GM03348 (cell line): ENCODE measurements at regions not wholly inside any gene's neighbourhood (a gene's known extent, or its start where the extent isn't known, plus 50 kb on each side); places are given as distances from the start of the nearest gene placed in this dataset.
"Not testable (repeated sequence)": the region's sequence is repeated elsewhere in the genome, so short reads cannot be mapped to it uniquely, and the experiment has no call there.

Experiments
- DNase-seq: peaks from one replicate; pipeline ENCODE4 v3.0.0; 2012; ENCODE audit warnings: low spot score

- DNase-seq: no peak
Measured at GRCh38 chr12:24507827-24508226, 441.1 kb downstream of the BCAT1 start.

GRCh38 chr12:24505366-24506015 lies 443.4 kb downstream of the BCAT1 start:
- no peak for DNase-seq

GRCh38 chr12:24503477-24503876 lies 445.4 kb downstream of the BCAT1 start:
- DNase-seq: not testable (repeated sequence)

DNA sequence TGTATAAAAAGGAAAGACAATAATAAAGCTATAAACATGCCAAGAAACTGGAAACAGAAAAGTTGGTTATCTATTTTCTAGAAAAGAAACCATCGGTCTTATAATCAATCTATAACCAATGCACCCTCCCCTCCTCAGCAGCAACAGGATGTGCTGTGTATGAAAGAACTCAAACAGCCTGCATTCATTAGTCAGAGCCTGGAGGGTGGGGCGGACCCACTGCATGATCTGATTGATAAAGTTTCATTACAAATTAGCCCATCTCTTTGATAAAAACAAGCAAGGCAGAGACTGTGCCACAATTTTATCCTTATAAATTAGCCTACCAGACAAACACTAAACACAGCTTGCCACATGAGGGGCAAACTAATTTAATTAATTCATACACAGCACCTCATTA lies 448.1 kb downstream of the BCAT1 start:
- DNase-seq: no peak

- no peak for DNase-seq
Measured at GRCh38 chr12:24500421-24500820, 448.5 kb downstream of the BCAT1 start.

DNA sequence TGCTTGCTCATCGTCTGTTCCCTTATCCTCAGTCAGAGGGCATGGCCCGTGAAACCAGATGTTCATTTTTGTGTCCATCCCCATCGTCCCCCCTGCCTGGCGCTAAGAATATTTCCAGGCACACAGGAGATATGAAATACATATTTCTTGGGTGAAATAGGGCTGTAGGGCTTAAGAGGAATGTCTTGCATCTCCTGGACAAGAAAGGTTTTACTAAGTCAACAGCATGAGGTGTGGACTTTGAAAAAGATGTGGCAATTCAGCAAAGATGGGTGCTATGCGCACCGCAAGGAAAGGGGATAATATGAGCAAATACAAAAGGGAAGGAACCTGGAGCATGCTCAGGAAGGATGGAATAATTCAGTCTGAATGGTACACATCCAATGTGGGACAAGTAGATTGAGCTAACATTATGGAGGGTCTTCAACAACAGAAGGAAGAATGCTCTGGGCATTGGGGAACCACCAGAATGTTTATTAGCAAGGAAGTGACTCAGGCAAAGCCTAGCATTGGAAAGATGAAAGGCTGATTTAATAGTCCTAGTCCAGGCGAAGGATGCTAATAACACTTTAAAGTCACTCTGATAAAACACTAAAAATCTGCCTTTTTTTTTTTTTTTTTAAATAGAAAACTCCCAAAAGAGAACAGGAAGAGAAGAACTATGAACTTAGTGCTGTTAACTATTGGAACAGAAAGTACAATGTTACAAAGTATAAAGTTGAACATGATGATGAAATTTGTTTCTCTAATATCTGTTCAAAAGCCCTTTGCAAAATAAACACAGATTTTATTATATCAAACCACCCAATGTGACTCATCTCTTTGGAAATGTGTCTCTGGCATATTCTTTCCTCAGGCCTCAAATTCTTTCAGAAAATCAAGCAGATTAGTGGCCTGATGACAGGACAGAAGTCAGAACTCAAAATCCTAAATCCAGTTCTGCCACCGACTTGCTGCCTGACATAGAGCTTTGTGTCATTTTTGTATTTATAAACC lies 449.5 kb downstream of the BCAT1 start:
- DNase-seq: no peak

DNA sequence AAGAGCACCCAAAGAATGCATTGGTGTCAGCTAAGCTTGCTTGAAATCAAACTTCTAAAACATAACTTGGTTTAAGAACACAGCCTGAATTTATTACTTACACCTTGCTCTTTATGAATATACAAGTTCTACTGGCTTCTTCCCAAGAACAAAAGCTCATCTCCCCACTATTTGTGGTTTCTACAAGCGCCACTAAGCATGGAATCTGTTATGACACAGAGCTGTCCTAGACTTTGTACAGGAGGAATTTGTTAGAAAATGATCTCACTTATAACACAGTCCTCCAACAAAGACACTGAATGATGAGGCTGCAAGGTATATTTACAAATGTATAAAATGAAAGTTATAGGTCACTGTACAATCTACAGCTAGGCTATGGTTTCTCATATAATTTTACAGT lies 452.1 kb downstream of the BCAT1 start:
- DNase-seq: no peak

- no peak for DNase-seq
Measured at GRCh38 chr12:24494401-24494800, 454.5 kb downstream of the BCAT1 start.

DNA sequence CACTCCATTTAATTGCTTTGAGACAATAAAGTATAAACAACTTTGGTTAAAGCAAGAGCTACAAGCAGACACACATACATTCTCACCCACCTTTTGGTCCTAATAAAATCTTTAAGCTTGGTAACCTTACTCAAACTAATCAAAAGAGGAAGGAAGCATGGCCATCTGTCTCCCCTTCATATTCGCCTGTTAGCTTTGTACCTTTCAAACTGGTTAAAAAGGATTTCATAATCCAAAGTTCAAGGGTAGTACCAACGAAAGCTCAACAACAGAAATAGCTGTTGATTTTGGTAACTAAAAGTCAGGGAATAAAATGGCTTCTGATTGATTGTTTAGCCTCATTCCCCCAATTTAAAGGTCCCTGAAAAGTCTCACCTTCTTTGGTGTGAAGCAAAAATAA lies 456.9 kb downstream of the BCAT1 start:
- no peak for DNase-seq

GRCh38 chr12:24489939-24490338 lies 459.0 kb downstream of the BCAT1 start:
- no peak for DNase-seq

DNA sequence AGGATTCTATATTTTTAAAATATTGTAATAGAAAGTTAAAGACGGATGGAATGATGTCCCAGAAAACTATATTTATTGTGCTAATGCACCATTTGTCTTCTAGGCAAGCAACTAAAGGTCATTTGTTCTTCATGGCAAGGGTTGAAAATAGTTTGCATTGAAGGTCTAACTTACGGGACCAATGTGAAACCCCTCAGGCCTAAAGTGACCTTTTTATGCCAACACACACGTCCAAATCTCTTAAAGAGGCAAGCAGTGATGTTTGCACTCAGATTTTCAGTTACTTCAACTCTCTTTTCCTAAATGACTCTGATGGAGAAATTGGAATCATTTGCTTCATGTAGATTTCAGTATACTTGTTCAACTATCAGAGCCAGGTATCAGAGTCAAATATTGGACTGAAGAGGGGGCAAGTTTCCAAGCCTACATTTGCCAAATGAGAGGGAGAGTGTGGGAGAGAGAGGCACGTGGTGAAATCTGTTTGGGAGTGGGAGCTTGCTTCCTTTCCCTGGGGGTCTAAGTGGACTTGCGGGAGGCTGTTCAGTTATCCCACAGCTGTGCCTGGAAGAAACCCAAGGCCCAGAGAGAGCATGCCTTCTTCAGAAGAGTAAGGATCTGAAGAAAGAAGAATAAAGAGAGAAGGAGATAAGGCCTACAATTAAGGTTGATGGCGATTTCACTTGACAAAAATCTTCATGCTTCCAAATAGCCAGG lies 459.8 kb downstream of the BCAT1 start:
- no peak for DNase-seq

- DNase-seq: no peak
Measured at GRCh38 chr12:24488091-24488596, 460.8 kb downstream of the BCAT1 start.

- no peak for DNase-seq
Measured at GRCh38 chr12:24487606-24488005, 461.3 kb downstream of the BCAT1 start.

DNA sequence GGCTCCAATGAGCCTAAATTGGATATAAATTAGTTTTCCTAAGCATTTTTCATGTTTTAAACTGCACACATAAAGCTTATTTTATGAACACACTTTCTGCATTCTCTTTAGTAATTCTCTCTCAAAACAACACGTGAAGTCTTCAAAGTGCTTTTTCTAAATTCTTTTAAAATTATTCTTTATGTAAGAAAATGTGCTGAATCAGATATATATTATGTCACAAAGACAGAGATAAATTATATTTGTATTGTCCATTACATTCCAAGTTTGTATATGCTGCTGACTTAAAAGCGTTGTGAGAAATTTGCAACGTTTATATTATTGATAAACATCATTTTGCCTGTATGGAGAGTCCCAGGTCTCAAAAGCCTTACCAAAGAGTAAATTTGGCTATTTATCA lies 465.2 kb downstream of the BCAT1 start:
- no peak for DNase-seq

GRCh38 chr12:24482882-24483604 lies 465.9 kb downstream of the BCAT1 start:
- no peak for DNase-seq

DNA sequence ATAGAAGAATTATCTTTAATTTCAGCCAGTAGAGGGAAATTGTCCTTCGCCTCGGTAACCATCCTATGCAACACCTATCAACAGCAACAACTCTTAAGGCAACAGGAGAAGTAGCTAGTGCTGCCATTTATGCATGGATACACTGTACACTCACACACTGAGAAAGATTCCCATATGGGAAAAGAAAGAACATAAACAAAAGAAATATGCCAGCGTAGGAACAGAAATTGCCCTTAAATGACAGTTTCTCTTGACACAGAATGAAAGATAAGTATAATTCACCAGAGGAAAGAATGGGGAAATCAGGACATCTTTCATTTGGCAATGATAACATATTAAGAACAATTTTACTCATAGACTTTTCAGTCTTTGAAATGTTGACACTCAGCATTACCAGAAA lies 466.9 kb downstream of the BCAT1 start:
- DNase-seq: no peak

DNA sequence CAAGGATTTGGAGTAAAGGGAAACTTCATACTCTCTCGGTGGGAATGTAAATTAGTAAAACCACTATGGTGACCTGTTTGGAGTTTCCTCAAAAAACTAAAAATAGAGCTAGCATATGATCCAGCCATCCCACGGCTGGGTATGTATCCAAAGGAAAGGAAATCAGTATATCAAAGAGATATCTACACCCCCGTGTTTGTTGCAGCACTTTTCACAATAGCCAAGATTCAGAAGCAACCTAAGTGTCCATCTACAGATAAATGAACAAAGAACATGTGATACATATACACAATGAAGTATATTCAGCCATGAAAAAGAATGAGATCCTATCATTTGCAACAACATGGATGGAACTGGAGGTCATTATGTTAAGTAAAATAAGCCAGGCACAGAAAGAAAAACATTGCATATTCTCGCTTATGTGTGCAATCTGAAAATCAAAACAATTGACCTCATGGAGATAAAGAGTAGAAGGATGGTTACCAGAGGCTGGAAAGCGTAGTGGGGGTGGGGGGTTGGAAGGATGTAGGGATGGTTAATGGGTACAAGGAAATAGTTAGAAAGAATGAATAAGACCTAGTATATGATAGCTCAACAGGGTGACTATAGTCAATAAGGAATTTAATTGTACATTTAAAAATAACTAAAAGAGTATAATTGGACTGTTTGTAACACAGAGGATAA lies 468.0 kb downstream of the BCAT1 start:
- DNase-seq: no peak

- DNase-seq: no peak
Measured at GRCh38 chr12:24479131-24479530, 469.8 kb downstream of the BCAT1 start.

DNA sequence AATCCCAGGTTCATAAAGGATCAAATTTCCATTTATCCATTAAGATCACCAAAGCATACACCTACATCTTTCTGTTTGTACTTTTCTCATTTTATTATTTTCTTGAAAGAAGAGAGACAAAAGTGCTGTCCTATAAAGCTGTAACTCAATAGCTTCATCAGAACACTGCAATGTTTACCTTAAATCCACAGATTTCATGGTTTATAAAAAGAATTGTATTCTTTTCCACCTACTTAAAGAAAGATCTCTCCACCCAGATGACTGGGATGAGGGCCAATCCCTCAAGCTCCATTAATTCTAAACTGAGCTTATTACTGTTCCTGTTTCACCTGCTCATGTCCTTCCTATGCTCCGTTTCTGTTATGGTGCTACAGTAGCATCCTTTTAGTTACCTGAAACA lies 470.6 kb downstream of the BCAT1 start:
- no peak for DNase-seq

DNA sequence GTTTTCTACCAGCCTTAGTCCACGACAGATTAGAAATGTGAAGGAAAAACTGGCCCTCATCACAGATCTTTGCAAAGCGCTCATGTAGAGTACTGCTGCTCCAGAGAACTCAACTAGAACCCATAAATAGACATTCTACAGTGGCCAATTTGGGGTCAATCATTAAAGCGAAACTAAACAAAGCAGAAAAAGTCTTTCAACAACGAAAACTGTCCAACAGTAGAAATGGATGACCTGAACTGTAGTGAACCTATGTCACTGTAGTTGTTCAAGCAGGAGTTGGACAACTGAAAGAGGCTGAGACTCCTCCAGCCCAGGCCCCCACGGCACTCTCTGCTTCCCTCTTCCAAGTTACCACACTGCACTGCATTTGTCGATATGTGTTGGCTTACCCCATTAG lies 472.6 kb downstream of the BCAT1 start:
- DNase-seq: no peak

DNA sequence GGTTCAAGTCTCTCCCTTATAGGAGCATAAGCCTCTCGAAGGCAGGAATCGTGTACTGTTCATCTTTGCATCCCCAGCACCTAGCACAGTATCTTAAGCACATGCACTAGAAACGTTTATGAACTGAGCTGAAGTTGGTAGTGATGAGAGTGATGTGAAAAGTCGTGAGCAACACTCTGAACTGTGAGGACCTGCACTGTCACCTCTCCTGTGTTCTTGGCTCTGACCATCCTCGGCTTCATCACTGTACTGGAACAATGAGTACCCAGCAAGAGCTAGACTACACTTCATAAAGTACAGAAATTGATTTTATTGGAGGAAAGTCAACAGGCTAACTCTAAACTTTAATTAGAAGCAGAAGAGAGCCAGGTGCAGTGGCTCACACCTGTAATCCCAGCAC lies 473.6 kb downstream of the BCAT1 start:
- DNase-seq: no peak
